GM19372 (cell line): ENCODE measurements at regions not wholly inside any gene's neighbourhood (a gene's known extent, or its start where the extent isn't known, plus 50 kb on each side); places are given as distances from the start of the nearest gene placed in this dataset.
"Not testable (repeated sequence)": the region's sequence is repeated elsewhere in the genome, so short reads cannot be mapped to it uniquely, and the experiment has no call there.

Source experiments
- ATAC-seq: cut with Tn5 transposase; IDR thresholded peaks from one replicate; pipeline ENCODE4 v1.9.1; 2021; ENCODE audit warnings: mild to moderate bottlenecking, low read depth, moderate library complexity; ENCODE audit not compliant: unreplicated experiment

DNA sequence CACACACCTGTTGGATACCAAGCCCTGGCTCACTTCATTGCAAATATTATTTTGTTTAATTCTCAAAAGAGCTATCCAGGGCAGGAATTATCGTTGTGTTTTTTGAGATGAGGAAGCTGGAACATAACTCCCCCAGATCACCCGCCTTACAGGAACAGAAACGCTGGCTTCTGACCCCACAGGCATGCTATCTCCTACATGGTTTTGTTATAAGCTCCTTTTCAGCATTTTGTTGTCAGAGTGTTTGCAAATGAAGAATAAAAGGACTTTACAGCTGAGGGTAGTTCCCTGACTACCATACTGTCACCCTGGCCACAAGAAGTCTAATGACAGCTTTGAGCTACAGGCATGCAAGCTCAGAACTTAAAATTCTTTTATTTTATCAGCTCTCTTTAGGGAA, 62.0 kb upstream of the MRPS9 start:
- ATAC-seq, result no peak

DNA sequence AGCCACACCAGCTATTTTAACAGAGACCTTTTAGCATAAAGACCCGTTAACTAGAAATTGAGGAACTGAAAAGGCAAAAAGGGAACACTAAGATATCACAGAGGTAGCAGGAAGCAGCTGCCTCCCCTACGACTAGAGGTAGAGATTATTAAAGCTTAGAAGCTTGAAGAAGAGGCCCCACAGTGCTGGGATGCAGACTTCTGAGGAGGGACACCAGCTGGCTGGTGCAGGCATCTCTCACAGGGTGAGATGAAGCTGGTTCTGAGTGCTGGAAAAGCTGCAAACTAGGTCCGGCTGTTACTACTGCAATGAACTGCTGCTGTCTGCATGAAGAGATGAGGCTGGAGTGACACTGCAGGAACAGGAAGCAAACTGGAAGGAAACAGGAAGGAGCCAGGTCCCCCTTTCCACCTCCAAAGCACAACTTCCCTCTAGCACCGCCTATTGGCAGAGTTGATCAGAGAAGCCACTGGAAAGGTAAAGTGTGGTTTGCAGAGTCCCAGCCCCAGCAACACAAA, 61.2 kb upstream of the MRPS9 start:
- ATAC-seq, result peak; percentile 97

DNA sequence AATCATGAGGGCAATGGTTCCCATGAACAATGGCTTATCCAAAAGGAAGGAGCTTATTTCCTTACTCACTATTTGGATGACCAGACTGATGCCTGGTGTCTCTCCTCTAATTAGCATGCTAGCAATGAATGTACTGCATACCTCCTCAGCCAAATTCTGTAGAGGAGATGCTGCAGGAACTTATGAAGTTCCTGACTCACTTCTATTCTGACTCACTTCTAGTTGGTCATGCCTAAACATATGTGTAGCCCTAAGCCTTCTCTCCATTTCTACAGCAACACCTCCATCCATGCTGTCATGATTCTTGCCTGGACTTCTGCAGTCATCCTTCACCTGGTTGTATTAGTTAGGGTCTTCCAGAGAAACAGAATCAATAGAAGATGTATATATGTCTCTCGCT, 59.9 kb upstream of the MRPS9 start:
- no peak for ATAC-seq

DNA sequence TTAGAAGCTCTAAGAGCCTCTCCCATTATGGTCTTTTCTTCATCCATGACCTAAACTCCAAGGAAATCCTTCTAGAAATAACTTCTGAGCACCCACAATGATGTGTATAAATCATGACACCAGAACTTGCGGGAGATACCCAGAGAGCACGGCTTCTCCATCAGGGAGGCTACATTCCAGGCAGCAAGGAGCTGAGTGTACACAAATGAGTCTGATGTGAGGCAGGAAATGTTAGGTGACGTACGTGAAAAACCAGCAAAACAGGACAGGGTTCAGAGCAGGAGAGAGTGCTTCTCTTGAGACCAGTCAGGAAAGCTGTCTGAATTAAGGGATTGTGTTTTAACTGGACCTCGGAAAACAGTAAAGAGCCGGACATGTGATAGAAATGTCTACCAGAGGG, 58.1 kb upstream of the MRPS9 start:
- not testable (repeated sequence) for ATAC-seq

DNA sequence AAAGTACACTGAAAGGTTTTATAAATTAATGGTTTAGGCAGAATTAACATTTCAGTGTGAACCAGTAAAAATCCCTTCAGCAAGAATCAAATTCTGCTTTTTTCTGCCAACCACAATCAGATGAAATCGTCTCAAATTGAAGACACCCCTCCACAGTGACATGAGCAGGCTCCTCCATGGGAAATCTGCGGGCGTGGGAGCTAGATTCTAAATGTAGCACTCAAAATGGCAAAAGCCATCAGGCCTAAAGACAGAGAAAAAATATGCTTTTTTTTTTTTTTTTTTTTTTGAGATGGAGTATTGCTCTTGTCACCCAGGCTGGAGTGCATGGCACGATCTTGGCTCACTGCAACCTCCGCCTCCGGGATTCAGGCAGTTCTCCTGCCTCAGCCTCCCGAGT, 55.8 kb upstream of the MRPS9 start:
- no peak for ATAC-seq
